BE2C (cell line): ENCODE measurements at regions not wholly inside any gene's neighbourhood (a gene's known extent, or its start where the extent isn't known, plus 50 kb on each side); places are given as distances from the start of the nearest gene placed in this dataset.

ENCODE experiments used
- DNase-seq: peaks from one replicate; pipeline ENCODE4 v3.0.0-alpha.2; 2020
- H3K27me3 ChIP-seq: fragments of 250-450 bp; sonication (Bioruptor Pico); 2 replicates; pipeline ENCODE4 v1.5.1; 2020; ENCODE audit warnings: mild to moderate bottlenecking
- H3K36me3 ChIP-seq: fragments of 250-450 bp; sonication (Bioruptor Pico); 2 replicates; pipeline ENCODE4 v1.5.1; 2020; ENCODE audit warnings: mild to moderate bottlenecking
- H3K4me1 ChIP-seq: fragments of 250-450 bp; sonication (Bioruptor Pico); 2 replicates; pipeline ENCODE4 v1.5.1; 2020
- H3K4me3 ChIP-seq: 2 replicates; pipeline ENCODE4 v1.5.1; 2011; ENCODE audit warnings: low read depth, low read length
- H3K9me3 ChIP-seq: fragments of 250-450 bp; sonication (Bioruptor Pico); 2 replicates; pipeline ENCODE4 v1.5.1; 2020
- TF ChIP-seq, protein P1 (sequence below): IDR thresholded peaks from 2 replicates; pipeline ENCODE4 v1.5.1; 2012; ENCODE audit warnings: mild to moderate bottlenecking, low read depth, low read length

DNA sequence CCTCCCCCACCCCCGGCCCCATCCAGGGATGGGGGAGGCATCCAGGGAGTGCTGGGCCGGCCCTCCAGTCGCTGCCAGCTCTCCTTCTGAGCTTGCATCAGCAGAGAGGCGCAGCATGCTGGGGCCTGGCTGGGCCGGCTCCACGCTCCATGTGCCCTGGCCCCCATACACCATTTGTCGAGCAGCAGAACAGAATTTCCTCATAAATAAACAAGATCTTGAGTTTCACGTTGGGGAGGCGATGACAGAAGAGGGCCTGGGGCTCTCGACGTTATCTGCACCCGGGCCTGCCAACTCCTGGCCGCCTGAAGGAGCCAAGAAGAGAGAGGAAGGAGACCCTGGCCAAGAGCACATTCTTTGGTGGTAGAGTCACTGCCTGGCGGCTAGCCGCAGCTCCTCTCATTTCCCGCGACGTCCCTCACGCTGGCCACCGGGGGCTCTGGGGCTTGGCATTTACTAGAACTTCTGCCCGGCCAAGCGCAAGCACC lies 177.0 kb downstream of the FGF18 start:
- Histone ChIP-seq H3K9me3 (no peaks in the 10 kb centered on the region; the same call in 1 of the 2 replicates), H3K36me3 (no peaks in the 10 kb centered on the region), H3K4me3 (no peak overlapping the region), H3K4me1 (no peaks in the 10 kb centered on the region), H3K27me3 (no peaks in the 10 kb centered on the region)
- no peak for DNase-seq
- TF ChIP-seq, protein P1, sequence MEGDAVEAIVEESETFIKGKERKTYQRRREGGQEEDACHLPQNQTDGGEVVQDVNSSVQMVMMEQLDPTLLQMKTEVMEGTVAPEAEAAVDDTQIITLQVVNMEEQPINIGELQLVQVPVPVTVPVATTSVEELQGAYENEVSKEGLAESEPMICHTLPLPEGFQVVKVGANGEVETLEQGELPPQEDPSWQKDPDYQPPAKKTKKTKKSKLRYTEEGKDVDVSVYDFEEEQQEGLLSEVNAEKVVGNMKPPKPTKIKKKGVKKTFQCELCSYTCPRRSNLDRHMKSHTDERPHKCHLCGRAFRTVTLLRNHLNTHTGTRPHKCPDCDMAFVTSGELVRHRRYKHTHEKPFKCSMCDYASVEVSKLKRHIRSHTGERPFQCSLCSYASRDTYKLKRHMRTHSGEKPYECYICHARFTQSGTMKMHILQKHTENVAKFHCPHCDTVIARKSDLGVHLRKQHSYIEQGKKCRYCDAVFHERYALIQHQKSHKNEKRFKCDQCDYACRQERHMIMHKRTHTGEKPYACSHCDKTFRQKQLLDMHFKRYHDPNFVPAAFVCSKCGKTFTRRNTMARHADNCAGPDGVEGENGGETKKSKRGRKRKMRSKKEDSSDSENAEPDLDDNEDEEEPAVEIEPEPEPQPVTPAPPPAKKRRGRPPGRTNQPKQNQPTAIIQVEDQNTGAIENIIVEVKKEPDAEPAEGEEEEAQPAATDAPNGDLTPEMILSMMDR = no peak

DNA sequence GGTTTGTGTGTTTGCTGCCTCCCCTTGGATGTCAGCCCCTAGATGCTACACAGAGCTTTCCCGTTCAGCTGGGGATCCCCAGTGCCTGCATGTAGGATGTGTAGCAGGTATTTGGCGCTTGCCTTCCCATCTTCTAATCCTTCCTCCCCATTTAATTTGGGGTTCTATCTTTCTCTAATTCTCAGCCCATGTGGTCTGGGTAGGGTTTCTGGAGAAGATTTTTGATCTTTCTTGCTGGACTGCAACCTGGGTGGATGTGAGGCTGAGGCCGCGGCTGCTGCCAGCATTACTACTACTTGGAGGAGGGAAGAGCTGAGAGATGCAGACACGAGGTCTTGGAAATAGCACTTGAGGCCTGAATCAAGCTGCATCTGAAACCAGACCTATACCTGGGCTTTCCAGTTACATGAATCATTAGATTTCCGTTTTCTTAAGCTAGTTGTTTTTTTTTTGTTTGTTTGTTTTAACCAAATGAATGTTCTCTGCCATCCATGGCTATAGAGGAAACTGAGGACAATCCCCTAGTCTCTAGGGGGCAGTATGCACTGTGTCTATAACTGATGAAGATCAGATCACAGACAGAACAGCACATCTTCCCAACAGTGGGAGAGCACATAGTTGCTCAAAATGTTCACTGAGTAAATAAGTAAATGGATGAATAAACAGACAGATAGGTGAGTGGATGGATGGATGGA lies 178.6 kb downstream of the FGF18 start:
- TF ChIP-seq, protein P1 = peak; percentile 14
- Histone ChIP-seq H3K4me3 (no peak overlapping the region), H3K9me3 (no peaks in the 10 kb centered on the region; the same call in 1 of the 2 replicates), H3K4me1 (no peaks in the 10 kb centered on the region), H3K27me3 (peaks cover 5% of the 10 kb centered on the region; the same call in 1 of the 2 replicates), H3K36me3 (no peaks in the 10 kb centered on the region)
- no peak for DNase-seq

DNA sequence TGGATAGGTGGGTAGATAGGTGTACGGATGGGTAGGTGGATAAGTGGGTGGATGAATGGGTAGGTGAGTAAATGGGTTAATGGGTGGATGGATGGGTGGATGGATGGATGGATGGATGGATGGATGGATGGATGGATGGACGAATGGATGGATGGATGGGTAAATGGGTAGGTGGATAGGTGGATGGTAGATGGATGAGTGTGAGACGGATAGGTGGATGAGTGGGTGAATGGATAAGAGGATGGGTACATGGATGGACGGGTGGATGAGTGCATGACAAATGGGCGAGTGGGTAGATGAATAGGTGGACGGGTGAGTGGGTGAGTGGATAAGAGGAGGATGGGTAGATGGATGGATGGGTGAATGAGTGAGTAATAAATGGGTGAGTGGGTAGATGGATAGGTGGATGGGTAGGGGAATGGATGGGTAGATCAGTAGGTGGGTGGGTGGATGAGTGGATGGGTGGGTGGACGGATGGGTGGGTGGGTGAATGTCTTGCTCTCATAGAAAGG lies 179.2 kb downstream of the FGF18 start:
- H3K27me3 ChIP-seq = peaks cover 5% of the 10 kb centered on the region; the same call in 1 of the 2 replicates
- no peaks in the 10 kb centered on the region for H3K4me1 ChIP-seq
- no peak overlapping the region for H3K4me3 ChIP-seq
- H3K9me3 ChIP-seq = no peaks in the 10 kb centered on the region; the same call in 1 of the 2 replicates
- no peak for DNase-seq
- no peaks in the 10 kb centered on the region for H3K36me3 ChIP-seq
- TF ChIP-seq, protein P1 = no peak

DNA sequence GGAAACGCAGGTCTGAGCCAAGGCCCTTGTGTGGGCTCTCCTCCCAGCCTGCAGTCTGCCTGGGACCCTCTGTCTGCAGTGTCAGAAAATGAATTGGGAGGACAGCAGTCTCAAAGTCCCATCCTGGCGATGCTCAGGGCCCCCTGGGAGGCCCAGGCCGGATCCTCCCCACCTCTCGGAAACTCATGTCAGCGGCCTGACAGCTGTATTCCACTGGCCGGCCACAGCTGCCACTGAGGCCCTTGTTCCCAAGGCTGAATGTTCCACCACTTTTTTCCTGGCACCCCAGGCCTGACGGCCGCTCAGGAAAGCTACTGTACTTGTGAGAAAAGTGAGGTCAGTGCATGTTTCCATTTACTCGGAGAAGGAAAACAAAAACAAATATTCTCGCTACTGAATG lies 180.0 kb downstream of the FGF18 start:
- H3K4me3 ChIP-seq = no peak overlapping the region
- DNase-seq = no peak
- H3K36me3 ChIP-seq = no peaks in the 10 kb centered on the region
- no peaks in the 10 kb centered on the region for H3K4me1 ChIP-seq
- TF ChIP-seq, protein P1 = no peak
- H3K27me3 ChIP-seq = peaks cover 5% of the 10 kb centered on the region; the same call in 1 of the 2 replicates
- H3K9me3 ChIP-seq = no peaks in the 10 kb centered on the region; the same call in 1 of the 2 replicates

DNA sequence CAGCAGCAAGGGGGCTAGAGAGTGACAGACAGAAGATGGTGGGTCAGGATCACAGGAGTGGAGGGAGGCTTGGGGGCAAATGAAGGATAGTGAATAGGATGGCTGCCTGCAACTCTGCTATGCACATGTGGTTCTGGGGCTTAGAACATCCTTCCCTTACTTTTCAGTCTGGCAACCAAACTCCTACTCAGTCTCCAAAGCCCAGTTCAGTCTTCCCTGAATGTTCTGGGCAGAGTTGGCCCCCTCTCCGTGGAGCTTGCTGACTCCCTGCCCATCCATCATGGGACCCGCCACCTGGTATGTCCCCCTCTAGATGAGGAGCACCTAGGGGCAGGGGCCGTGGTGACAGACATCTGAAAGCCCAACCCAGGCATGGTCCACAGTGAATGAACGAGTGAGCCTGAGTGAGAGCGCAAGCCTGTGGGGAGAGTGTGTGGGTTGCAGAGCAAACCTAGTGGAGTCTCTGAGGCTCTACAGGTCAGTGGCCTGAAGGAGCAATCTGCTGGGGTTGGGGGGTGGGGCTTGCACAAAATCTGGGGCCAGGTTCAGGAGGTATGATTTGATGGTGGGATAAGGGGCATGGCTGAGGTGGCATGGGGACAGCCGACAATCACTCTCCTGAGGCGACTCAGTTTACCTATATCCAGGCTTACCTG lies 180.6 kb downstream of the FGF18 start:
- H3K9me3 ChIP-seq = no peaks in the 10 kb centered on the region; the same call in 1 of the 2 replicates
- H3K4me1 ChIP-seq = no peaks in the 10 kb centered on the region
- no peaks in the 10 kb centered on the region for H3K36me3 ChIP-seq
- H3K27me3 ChIP-seq = peaks cover 5% of the 10 kb centered on the region; the same call in 1 of the 2 replicates
- DNase-seq = no peak
- H3K4me3 ChIP-seq = no peak overlapping the region
- TF ChIP-seq, protein P1 = no peak
